Occipital lobe (tissue), 1 donor: ENCODE measurements at regions not wholly inside any gene's neighbourhood (a gene's known extent, or its start where the extent isn't known, plus 50 kb on each side); places are given as distances from the start of the nearest gene placed in this dataset.

Experiments used
- DNase-seq: peaks from one replicate; lab custom pipeline; 2025; lab: John Stamatoyannopoulos, UW

- DNase-seq, result no peak
These were observed 151.3 kb upstream of the ADO start for GRCh38 chr10:62653254-62653653.

DNA sequence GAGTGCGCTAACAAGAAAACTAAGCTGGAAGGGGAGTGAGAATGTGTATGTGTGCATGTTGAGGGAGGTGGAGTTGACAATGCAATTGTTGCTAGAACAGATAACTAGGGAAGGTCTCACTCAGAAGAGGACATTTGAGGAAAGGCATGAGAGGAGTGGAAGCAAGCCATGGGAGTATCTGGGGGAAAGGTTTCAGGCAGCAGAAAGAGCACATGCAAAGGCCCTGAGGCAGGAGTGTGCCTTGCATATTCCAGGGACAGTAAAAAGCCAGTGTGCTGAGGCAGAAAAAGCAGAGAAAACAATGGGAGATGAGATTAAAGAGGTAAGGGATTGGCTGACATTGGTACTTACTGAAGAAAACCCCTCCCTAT lies 149.6 kb upstream of the ADO start:
- no peak for DNase-seq

DNA sequence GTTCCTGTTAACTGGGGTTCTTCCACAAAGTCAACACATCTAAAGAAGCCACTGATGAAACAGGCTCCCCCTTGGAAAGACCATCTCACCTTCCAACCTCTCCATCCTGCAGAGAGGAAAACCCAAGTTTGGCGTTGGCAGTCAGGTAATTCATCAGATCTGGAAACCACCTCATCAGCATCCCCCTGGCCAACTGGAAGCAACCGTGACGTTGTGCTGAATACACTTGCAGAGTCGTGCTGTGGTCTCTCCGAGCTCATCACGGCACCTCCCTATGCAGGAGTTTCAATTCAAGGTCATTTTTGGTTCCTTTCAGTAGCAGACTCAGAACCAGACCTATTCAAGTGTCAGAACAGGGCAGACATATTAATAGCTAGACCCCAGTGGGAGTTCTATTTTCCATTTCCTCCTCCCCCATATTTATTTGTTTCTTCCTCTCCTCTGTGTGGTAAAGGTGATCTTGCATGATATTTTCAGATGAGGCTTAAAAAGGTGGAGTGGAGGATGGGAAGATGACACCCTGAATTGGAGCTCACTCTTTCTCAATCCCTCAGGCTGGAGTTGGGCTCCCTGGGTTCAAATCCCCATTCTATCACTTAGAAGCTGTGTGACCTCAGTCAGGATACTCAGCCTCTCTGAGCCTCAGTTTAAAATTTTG lies 149.1 kb upstream of the ADO start:
- no peak for DNase-seq

DNA sequence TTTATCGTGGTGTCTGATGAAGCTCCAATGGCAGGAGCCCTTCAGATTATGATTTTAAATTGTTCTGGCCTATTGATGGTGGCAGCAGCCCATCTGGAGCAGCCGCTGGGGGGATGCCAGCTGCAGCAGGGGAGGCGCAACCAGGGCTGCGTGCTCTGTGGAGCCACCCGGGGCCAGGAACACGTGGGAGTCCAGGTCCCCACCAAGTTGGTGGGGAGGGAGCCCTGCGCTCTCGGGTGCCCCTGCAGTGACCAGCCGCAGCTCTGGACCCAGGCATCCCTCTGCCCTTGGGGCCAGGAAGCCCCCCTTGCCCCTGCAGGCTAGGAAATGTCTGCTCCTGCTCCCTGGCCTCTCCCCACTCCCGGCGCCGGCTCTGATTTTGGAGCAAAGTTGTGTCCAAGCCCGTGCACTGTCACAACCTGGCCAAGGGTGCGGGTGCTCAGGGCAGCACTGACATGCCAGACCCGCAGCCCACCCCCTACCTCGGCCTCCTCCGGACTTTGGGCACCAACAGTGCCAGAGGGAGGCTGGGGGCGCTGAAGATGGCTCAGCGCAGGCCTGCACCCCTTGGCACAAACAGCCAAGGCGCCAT lies 147.2 kb upstream of the ADO start:
- DNase-seq, result no peak

DNA sequence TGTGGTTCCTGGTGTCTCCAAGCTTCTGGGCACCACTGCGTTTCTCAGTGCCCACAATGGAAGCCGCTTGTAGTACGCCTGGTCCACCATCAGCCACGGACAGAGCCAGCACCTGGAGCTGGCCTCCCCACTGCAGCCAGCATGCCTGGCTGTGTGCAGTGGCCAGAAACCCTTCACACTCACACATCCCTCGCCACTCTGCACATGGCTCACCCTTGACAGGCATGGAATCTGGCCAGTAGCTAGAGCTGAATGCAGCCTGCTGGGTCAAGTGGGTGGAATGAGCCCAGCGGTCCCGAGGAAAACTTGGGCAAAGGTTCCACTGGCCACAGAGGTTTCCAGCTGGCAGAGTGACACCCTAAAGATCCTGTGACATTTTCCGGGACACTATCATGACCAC lies 146.0 kb upstream of the ADO start:
- no peak for DNase-seq

GRCh38 chr10:62661143-62661542 lies 143.4 kb upstream of the ADO start:
- DNase-seq, result no peak

DNA sequence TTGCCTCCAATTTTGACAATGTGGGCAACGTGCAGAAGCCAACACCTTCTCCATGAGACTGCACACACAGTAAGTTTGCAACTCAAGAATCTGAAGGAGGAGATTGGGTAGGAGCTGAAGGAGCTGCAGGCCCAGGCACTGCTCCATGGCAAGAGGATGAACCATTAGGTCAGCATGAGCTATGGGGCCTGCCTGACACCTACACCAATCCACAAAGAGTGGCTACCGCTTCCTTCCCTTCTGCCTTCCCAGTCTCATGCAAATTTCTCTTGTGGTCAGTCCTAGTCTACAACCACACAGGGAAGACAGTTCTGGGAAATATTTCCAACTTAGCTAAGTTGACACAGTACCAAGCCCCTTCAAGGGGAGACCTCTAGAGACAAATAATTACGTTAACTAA lies 142.0 kb upstream of the ADO start:
- DNase-seq, result no peak

GRCh38 chr10:62665771-62666170 lies 138.7 kb upstream of the ADO start:
- no peak for DNase-seq

DNA sequence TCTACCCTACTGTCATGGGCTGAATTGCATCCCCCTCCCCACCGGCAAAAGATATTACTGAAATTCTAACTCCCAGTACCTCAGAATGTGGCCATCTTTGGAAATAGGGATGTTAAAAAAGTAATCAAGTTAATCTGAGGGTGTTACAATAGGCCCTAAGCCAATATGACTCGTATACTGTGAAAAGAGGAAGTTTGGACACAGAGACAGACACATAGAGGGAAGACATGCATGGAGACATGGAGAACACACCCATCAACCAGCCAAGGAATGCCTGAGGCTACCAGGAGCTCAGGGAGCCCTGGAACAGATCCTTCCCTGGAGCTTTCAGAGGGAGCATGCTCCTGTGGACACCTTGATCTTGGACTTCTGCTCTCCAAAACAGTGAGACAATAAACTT lies 138.2 kb upstream of the ADO start:
- no peak for DNase-seq

GRCh38 chr10:62669341-62669740 lies 135.2 kb upstream of the ADO start:
- DNase-seq, result no peak

DNA sequence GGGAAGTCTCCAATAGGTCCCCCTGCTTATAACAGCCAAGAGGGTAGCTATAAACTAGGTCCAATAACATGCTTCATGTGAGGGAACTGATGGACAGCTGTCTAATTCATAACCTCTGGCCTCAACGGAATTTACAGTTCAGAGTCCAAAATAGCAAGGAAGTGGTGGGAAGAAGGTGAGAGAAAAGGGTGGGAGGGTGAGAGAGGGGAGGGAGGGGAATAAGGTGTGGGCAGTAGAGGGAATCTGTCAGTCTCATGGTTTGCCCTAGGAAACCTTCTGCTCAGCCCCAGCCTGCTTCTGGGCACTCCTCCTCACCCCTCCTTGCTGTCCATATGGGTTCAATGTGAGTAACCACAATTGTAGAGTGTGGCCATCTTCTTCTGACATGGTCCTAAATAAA lies 133.4 kb upstream of the ADO start:
- DNase-seq, result no peak

- no peak for DNase-seq
These were observed 123.1 kb upstream of the ADO start for GRCh38 chr10:62681211-62681940.

DNA sequence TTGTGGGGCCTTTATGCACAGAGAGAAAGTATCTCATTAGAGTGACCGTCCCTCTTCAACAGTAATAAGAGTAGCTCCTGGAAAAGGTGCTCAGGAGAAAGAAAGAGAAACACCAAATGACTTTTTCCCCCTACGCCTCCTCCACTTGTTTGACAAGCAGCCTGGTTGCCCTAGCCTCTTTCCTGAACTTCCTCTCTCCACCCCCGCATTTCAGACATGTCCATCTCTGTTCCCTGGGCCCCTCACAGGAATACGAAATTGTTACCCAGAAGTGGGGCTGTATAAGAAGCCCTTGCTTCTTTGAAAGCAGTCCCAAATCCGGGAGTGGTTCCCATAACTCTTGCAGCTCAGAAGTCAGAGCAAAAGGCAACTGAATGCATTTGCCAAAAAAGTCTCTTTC lies 119.6 kb upstream of the ADO start:
- no peak for DNase-seq

- DNase-seq, result no peak
These were observed 117.2 kb upstream of the ADO start for GRCh38 chr10:62687230-62687748.

GRCh38 chr10:62688971-62689700 lies 115.4 kb upstream of the ADO start:
- no peak for DNase-seq

GRCh38 chr10:62689712-62690111 lies 114.8 kb upstream of the ADO start:
- DNase-seq, result no peak

DNA sequence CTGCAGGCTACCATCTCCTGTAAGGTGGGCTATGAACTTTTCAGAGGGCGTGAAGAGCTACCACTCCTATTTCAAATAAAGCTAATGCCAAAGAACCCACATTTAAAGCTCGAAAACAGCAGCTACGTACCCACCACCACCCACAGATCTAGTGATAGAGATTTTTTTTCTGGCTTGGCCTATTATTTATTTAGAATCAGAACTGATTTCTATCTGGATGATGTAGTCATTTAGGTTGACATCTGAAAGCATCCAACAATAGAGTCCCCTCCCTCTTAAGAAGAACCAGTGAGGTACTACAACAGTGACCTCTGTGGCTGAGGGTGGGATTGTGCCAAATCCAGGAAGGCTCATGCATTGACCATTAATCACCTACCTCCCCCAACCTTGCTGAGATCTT lies 113.8 kb upstream of the ADO start:
- no peak for DNase-seq

DNA sequence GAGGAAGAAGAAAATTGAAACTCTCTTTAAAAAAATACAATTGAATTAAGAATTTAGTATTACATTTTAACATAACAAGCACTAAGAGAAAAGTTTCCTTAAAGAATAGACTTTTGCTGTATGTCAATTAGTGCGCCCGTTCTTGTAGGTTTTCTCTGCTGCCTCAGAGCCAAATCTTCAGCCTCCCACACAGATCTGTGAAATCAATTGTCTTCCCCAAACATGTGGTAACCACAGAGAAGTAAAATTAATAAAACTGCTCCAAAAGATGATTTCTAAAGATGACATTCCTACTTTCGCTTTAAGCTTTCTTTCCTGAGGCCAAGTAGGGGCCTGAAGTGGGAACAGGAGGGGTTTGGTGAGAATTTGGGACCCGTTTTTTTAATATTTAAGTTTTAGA lies 113.2 kb upstream of the ADO start:
- DNase-seq, result no peak

DNA sequence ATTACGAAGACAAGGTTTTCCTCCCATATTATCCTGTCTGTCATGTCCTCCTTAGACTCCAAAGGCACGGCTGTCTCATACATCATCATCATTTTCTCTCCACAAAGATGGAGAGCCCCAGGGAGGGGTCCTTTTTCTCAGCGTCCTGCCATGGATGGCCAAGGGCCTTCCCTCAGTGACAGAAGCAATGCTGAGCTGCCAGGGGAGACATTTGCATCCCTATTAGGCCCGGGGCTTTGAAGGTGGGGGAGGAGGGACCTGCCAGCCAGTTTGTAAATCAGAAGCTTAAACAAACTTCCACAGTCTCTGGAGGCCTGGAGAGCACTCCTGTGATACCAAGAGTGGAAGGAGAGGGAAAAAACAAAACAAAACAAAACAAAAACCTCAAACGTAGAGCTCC lies 112.4 kb upstream of the ADO start:
- no peak for DNase-seq

DNA sequence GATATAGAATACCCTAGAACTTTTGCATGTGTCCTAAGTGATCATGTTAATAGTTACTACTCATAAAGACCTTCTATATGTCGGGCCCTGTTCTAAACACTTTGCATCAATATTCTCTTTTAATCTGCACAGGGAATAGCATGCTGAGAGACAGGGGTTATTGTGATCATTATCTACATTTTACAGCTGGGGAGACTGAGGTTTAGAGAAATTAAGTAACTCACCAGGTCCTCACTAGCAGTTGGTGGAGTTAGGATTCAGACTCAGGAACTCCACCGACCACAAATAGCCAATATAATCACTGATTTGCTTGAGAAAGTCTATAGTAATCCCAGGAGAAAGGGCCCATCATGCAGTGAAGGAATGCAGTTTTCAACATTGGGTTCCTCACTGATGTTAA lies 111.2 kb upstream of the ADO start:
- DNase-seq, result no peak

- DNase-seq, result no peak
These were observed 109.9 kb upstream of the ADO start for GRCh38 chr10:62694537-62695126.

- DNase-seq, result no peak
These were observed 107.7 kb upstream of the ADO start for GRCh38 chr10:62696798-62697197.
